ENCODE measurements at regions not wholly inside any gene's neighbourhood (a gene's known extent, or its start where the extent isn't known, plus 50 kb on each side); places are given as distances from the start of the nearest gene placed in this dataset.

DNA sequence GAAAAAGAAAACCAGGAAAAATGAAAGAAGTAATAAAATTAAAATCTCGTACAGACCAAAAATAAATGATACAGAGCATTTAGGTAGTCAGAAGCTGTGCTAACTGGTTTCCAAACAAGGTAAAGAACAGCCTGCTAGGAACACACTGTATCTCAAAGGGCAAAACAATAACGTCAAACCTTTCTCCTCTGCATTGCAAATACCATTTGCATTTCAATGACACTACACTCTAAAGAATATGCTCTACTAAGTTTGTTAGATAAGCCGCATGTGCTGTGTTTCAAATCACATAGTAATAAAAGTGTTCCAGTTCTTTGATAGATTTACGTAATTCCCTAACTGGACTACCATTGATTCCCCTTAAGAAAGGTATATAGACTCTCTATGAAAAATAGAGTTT lies 648.8 kb downstream of the PLA2G4A start:
- no peaks in the 10 kb centered on the region for H4K20me1 ChIP-seq (ENCODE audit: insufficient read depth, low read length)
- H3K4me1 ChIP-seq (ENCODE audit: insufficient read depth, low read length, poor library complexity, severe bottlenecking) = no peaks in the 10 kb centered on the region
- ChIA-PET CTCF (ENCODE audit: unreplicated experiment) (no interaction called here), POLR2A (no interaction called here)
- no peak overlapping the region for H2AFZ ChIP-seq (ENCODE audit: low read length)
- no peaks in the 10 kb centered on the region for H3K36me3 ChIP-seq (ENCODE audit: insufficient read depth, low read length)
- no peak overlapping the region for H3K4me2 ChIP-seq (ENCODE audit: low read length)
- no peak for DNase-seq (ENCODE audit: low spot score)
- TF ChIP-seq, protein P1, sequence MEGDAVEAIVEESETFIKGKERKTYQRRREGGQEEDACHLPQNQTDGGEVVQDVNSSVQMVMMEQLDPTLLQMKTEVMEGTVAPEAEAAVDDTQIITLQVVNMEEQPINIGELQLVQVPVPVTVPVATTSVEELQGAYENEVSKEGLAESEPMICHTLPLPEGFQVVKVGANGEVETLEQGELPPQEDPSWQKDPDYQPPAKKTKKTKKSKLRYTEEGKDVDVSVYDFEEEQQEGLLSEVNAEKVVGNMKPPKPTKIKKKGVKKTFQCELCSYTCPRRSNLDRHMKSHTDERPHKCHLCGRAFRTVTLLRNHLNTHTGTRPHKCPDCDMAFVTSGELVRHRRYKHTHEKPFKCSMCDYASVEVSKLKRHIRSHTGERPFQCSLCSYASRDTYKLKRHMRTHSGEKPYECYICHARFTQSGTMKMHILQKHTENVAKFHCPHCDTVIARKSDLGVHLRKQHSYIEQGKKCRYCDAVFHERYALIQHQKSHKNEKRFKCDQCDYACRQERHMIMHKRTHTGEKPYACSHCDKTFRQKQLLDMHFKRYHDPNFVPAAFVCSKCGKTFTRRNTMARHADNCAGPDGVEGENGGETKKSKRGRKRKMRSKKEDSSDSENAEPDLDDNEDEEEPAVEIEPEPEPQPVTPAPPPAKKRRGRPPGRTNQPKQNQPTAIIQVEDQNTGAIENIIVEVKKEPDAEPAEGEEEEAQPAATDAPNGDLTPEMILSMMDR (conservative IDR thresholded peaks at IDR 0.05; ENCODE audit: low read length) = no peak
- H3K4me3 ChIP-seq (ENCODE audit: low read depth, low read length, poor library complexity, severe bottlenecking) = no peak overlapping the region
- no peaks in the 10 kb centered on the region for H3K79me2 ChIP-seq (ENCODE audit: insufficient read depth, low read depth, low read length)
- no peak overlapping the region for H3K27ac ChIP-seq (ENCODE audit: low read depth, low read length, poor library complexity, severe bottlenecking)
- no TSS peak for BruUV-seq (replicated peaks)
- intact Hi-C loops (cut with micrococcal nuclease; ENCODE audit: unreplicated experiment) = no loop called here
- no peaks in the 10 kb centered on the region for H3K9me3 ChIP-seq (ENCODE audit: low read length)
- no peaks in the 10 kb centered on the region for H3K9me2 ChIP-seq (ENCODE audit: insufficient read depth, low read length)

DNA sequence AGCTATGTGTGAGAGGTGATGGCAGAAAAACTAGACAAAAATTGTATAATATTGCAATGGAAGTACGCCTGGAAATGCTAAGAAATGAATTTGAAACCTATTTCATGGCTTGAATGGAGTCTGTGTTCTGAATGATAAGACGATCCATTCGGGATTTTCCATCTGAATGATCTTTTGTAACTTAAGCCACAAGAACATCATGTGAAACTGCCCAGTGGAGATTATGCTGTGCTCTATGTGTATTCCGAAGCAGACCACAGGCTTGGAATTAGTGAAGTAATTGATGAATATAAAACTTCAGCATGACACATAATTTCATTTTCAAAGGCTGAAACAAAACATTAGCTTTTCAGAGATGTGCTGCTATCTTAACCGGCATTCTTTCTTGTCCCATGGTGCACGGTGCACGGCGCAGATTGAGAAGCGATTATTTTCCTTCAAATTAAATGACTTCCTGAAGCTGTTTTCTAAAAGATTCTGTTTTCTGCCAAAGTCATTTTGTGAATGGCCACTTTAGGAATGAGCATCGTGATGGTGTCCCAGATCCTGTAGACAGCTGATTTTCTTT lies 652.9 kb downstream of the PLA2G4A start:
- no peak for DNase-seq (ENCODE audit: low spot score)
- no peak overlapping the region for H2AFZ ChIP-seq (ENCODE audit: low read length)
- no peaks in the 10 kb centered on the region for H3K9me3 ChIP-seq (ENCODE audit: low read length)
- ChIA-PET POLR2A (interaction anchor here (0.6 kb wide), 1 partner anchor 214 kb away, joined by 3 read pairs; no protein-coding TSS in a partner anchor), CTCF (ENCODE audit: unreplicated experiment) (no interaction called here)
- H3K79me2 ChIP-seq (ENCODE audit: insufficient read depth, low read depth, low read length) = no peaks in the 10 kb centered on the region
- H3K4me1 ChIP-seq (ENCODE audit: insufficient read depth, low read length, poor library complexity, severe bottlenecking) = no peaks in the 10 kb centered on the region
- H3K4me3 ChIP-seq (ENCODE audit: low read depth, low read length, poor library complexity, severe bottlenecking) = no peak overlapping the region
- H3K36me3 ChIP-seq (ENCODE audit: insufficient read depth, low read length) = no peaks in the 10 kb centered on the region
- BruUV-seq (replicated peaks) = no TSS peak
- TF ChIP-seq, protein P1 (conservative IDR thresholded peaks at IDR 0.05; ENCODE audit: low read length) = no peak
- TF ChIP-seq EZH2phosphoT487 (IDR thresholded peaks at IDR 0.05; ENCODE audit: borderline replicate concordance, low read depth, low read length) = no peak
- no peaks in the 10 kb centered on the region for H3K9me2 ChIP-seq (ENCODE audit: insufficient read depth, low read length)
- H4K20me1 ChIP-seq (ENCODE audit: insufficient read depth, low read length) = no peaks in the 10 kb centered on the region
- intact Hi-C loops (cut with micrococcal nuclease; ENCODE audit: unreplicated experiment) = no loop called here
- H3K4me2 ChIP-seq (ENCODE audit: low read length) = no peak overlapping the region
- H3K27ac ChIP-seq (ENCODE audit: low read depth, low read length, poor library complexity, severe bottlenecking) = no peak overlapping the region

DNA sequence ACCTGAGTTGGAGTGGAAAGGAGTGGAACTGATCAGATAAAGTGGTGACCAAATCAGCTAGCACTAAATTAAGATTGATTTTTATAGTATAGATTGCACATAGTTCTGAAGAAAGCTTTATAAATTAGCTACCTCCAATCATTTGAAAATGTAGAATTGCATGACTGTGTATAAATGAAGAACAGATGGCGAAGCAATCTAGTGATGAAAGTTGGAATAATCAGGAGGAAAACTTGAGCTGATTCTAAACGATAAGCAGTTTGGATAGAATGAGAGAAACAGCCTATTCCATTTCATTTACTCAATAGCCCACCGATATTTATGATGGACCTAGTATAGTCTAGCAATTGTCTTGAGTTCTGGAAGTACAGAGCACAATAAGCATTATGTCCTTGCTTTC lies 661.5 kb downstream of the PLA2G4A start:
- H3K79me2 ChIP-seq (ENCODE audit: insufficient read depth, low read depth, low read length) = no peaks in the 10 kb centered on the region
- no peaks in the 10 kb centered on the region for H3K9me3 ChIP-seq (ENCODE audit: low read length)
- CTCF ChIA-PET (ENCODE audit: unreplicated experiment) = no interaction called here
- H3K4me3 ChIP-seq (ENCODE audit: low read depth, low read length, poor library complexity, severe bottlenecking) = no peak overlapping the region
- H3K36me3 ChIP-seq (ENCODE audit: insufficient read depth, low read length) = no peaks in the 10 kb centered on the region
- no peak for TF ChIP-seq EZH2phosphoT487 (IDR thresholded peaks at IDR 0.05; ENCODE audit: borderline replicate concordance, low read depth, low read length)
- DNase-seq (ENCODE audit: low spot score) = no peak
- POLR2A ChIA-PET = interaction anchor here (0.7 kb wide), 1 partner anchor 25 kb away, joined by 3 read pairs; no protein-coding TSS in a partner anchor
- H3K9me2 ChIP-seq (ENCODE audit: insufficient read depth, low read length) = 0 out of 2 replicates have a peak, but pooled peaks cover 3% of the 10 kb centered on the region
- H3K4me2 ChIP-seq (ENCODE audit: low read length) = no peak overlapping the region
- intact Hi-C loops (cut with micrococcal nuclease; ENCODE audit: unreplicated experiment) = no loop called here
- BruUV-seq (replicated peaks) = no TSS peak
- H2AFZ ChIP-seq (ENCODE audit: low read length) = no peak overlapping the region
- no peaks in the 10 kb centered on the region for H4K20me1 ChIP-seq (ENCODE audit: insufficient read depth, low read length)
- H3K27ac ChIP-seq (ENCODE audit: low read depth, low read length, poor library complexity, severe bottlenecking) = no peak overlapping the region
- no peaks in the 10 kb centered on the region for H3K4me1 ChIP-seq (ENCODE audit: insufficient read depth, low read length, poor library complexity, severe bottlenecking)

All from OCI-LY7 (cell line).